A673 (cell line): ENCODE measurements at regions not wholly inside any gene's neighbourhood (a gene's known extent, or its start where the extent isn't known, plus 50 kb on each side); places are given as distances from the start of the nearest gene placed in this dataset.
A peak's percentile ranks its signal among the peaks of the same experiment; 100 is the strongest.

Experiments
- BruUV-seq: library from RNA; stranded (reverse); fragments of 400-500 nt; replicated peaks from 2 replicates; lab custom pipeline; 2021; lab: Mats Ljungman, UMichigan
- CTCF ChIA-PET: fragments of 300-600 bp; sonication (Branson Sonifier 250); formaldehyde crosslinking; loops from one replicate; lab custom pipeline; 2022; ENCODE audit warnings: antibody characterized with exemption; lab: Charles Lee
- POLR2A ChIA-PET: fragments of 300-600 bp; sonication (Branson Sonifier 250); formaldehyde crosslinking; loops from one replicate; lab custom pipeline; 2022; ENCODE audit warnings: antibody characterized with exemption; ENCODE audit not compliant: low non-redundant PET; lab: Charles Lee
- DNase-seq: peaks from one replicate; pipeline ENCODE4 v3.0.0-alpha.2; 2015; ENCODE audit warnings: low spot score
- H3K27ac ChIP-seq: fragments of 200-600 bp; sonication (generic); 2 replicates; pipeline ENCODE4 v1.5.1; 2016; ENCODE audit warnings: mixed run types, low read depth, mild to moderate bottlenecking, mixed read lengths, antibody characterized with exemption, low read length; ENCODE audit not compliant: poor library complexity, severe bottlenecking
- H3K27me3 ChIP-seq: fragments of 200-600 bp; sonication (generic); replicated peaks from 2 replicates; pipeline ENCODE4 v1.6.1; 2017; ENCODE audit warnings: mixed run types, low read depth, mild to moderate bottlenecking, mixed read lengths, antibody characterized with exemption, low read length; ENCODE audit not compliant: insufficient read depth, poor library complexity
- H3K36me3 ChIP-seq: fragments of 200-600 bp; sonication (generic); 2 replicates; pipeline ENCODE4 v1.6.1; 2016; ENCODE audit warnings: mixed run types, mild to moderate bottlenecking, mixed read lengths, antibody characterized with exemption, low read length; ENCODE audit not compliant: insufficient read depth, poor library complexity, severe bottlenecking
- H3K4me1 ChIP-seq: fragments of 200-600 bp; sonication (generic); 2 replicates; pipeline ENCODE4 v1.6.1; 2017; ENCODE audit warnings: mixed run types, mild to moderate bottlenecking, mixed read lengths, antibody characterized with exemption, low read length; ENCODE audit not compliant: insufficient read depth, poor library complexity, severe bottlenecking
- H3K4me3 ChIP-seq: fragments of 200-600 bp; sonication (generic); 2 replicates; pipeline ENCODE4 v1.5.1; 2016; ENCODE audit warnings: low read depth, mixed run types, mild to moderate bottlenecking, mixed read lengths, low read length; ENCODE audit not compliant: poor library complexity, severe bottlenecking
- H3K9me3 ChIP-seq: fragments of 200-600 bp; sonication (generic); 2 replicates; pipeline ENCODE4 v1.6.1; 2016; ENCODE audit warnings: mixed run types, low read depth, mild to moderate bottlenecking, mixed read lengths, antibody characterized with exemption, low read length; ENCODE audit not compliant: poor library complexity, severe bottlenecking
- EZH2 ChIP-seq: fragments of 200-600 bp; sonication (generic); IDR thresholded peaks from 2 replicates; pipeline ENCODE4 v1.6.1; 2017; ENCODE audit warnings: borderline replicate concordance, low read depth, mild to moderate bottlenecking, mixed read lengths, antibody characterized with exemption, low read length; ENCODE audit not compliant: poor library complexity, severe bottlenecking
- intact Hi-C: fragments of 100-400 bp; cut with micrococcal nuclease; formaldehyde crosslinking; loops from one replicate; pipeline ENCODE4 v1.10.0; 2022; ENCODE audit not compliant: unreplicated experiment
- TF ChIP-seq, protein P1 (sequence below): fragments of 300-800, 200-600 bp; sonication (generic); conservative IDR thresholded peaks from 2 replicates; pipeline ENCODE4 v1.5.1; 2017; ENCODE audit warnings: low read depth, mild to moderate bottlenecking, antibody characterized with exemption, low read length, moderate library complexity, mixed read lengths

DNA sequence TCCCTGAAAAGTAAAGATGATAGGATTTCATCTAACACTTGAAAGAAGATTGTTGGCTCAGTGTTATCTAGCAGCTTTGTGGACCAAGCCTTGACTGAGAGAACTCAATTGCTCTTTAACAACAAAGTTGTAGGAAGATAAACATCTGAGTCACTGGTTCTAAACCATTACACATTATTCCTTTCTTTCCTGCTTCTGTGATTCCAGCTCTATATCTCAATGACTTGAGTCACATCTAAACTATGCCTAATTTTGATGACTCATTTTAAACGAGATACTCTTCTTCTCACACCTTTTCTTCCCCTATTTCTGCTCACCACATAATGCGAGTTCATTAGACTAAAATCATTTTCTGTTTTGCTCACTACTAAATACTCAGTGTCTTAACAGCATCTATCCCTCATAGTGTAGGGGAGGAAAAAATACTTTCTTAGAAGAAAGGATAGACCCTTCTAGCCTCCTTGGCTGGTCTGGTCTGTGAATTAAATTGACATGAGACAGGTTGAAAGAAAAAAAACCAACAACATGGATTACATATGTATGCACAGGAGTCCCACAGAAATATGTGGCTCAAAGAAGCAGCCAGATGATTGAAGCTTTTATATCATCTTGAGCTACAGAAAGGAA is 201.4 kb downstream of the C12orf50 start:
- peak; percentile 45 for DNase-seq
- POLR2A ChIA-PET, result no interaction called here
- H3K9me3 ChIP-seq, result no peaks in the 10 kb centered on the region
- intact Hi-C loops, result no loop called here
- H3K27me3 ChIP-seq, result no peaks in the 10 kb centered on the region
- H3K4me1 ChIP-seq, result no peaks in the 10 kb centered on the region
- CTCF ChIA-PET, result no interaction called here
- TF ChIP-seq, protein P1, sequence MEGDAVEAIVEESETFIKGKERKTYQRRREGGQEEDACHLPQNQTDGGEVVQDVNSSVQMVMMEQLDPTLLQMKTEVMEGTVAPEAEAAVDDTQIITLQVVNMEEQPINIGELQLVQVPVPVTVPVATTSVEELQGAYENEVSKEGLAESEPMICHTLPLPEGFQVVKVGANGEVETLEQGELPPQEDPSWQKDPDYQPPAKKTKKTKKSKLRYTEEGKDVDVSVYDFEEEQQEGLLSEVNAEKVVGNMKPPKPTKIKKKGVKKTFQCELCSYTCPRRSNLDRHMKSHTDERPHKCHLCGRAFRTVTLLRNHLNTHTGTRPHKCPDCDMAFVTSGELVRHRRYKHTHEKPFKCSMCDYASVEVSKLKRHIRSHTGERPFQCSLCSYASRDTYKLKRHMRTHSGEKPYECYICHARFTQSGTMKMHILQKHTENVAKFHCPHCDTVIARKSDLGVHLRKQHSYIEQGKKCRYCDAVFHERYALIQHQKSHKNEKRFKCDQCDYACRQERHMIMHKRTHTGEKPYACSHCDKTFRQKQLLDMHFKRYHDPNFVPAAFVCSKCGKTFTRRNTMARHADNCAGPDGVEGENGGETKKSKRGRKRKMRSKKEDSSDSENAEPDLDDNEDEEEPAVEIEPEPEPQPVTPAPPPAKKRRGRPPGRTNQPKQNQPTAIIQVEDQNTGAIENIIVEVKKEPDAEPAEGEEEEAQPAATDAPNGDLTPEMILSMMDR, result no peak
- TF ChIP-seq EZH2, result no peak
- no peaks in the 10 kb centered on the region for H3K36me3 ChIP-seq
- no TSS peak for BruUV-seq
- no peak overlapping the region for H3K4me3 ChIP-seq
- no peak overlapping the region for H3K27ac ChIP-seq

DNA sequence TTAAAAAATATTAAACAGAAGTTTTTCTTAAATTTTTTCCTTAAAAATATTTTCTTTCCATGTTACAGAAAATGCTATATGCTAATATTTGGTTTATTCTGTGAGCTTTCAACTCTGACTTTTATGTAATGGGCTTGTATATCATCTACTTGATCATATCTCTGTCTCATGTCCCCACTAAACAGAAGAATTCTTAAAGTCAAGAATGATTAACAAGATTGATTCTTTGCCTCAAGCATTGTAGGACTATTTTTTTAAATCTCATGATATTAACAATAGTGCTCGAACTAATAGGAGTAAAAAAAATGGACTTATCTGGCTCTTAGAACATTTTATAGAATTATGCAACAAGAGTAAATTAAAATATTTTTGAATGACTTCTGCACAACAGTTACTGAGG is 206.3 kb downstream of the C12orf50 start:
- TF ChIP-seq EZH2, result no peak
- TF ChIP-seq, protein P1, result no peak
- intact Hi-C loops, result no loop called here
- Histone ChIP-seq H3K4me1 (no peaks in the 10 kb centered on the region), H3K36me3 (no peaks in the 10 kb centered on the region), H3K27me3 (no peaks in the 10 kb centered on the region), H3K9me3 (no peaks in the 10 kb centered on the region), H3K4me3 (no peak overlapping the region), H3K27ac (no peak overlapping the region)
- DNase-seq, result no peak
- BruUV-seq, result no TSS peak
- POLR2A ChIA-PET, result no interaction called here
- CTCF ChIA-PET, result no interaction called here

DNA sequence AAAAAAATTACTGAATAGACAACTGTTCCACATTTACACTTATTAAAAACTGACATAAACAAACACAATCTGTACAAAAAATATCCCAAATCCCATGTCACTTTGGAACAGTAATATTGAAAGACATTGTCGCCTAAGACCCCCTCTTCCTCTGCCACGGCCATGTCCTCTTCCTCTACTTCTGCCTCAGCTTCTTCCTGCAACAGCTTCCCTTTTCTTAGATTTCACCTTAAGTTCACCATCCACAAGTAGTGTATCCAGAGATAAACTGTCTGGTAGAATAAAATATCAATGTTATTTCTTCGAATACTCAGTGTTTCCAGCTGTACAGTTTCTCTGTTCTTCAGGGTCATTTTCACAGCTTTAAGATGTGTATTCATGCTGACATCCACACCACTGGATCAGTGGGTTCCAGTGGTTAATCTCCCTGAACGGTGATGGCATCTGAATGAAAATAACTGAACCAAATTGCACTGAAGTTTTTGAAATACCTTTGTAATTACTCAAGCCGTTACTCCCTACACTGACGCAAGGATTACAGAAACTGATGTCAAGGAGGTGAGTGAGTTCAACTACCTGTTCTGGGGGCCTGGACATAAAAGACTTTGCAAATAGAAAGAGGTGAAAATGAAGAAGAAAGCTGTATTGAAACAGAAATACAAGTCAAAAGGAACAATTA is 208.5 kb downstream of the C12orf50 start:
- H3K9me3 ChIP-seq, result no peaks in the 10 kb centered on the region
- no peak for TF ChIP-seq EZH2
- TF ChIP-seq, protein P1, result no peak
- intact Hi-C loops, result no loop called here
- no peak overlapping the region for H3K27ac ChIP-seq
- H3K27me3 ChIP-seq, result no peaks in the 10 kb centered on the region
- no peak for DNase-seq
- POLR2A ChIA-PET, result no interaction called here
- no peaks in the 10 kb centered on the region for H3K4me1 ChIP-seq
- H3K36me3 ChIP-seq, result no peaks in the 10 kb centered on the region
- no TSS peak for BruUV-seq
- CTCF ChIA-PET, result no interaction called here
- H3K4me3 ChIP-seq, result no peak overlapping the region
